Liver (tissue), 8 donors: ENCODE measurements at regions not wholly inside any gene's neighbourhood (a gene's known extent, or its start where the extent isn't known, plus 50 kb on each side); places are given as distances from the start of the nearest gene placed in this dataset.

ENCODE experiments used
- DNase-seq: peaks from one replicate; pipeline ENCODE4 v3.0.0-alpha.2; 2017; ENCODE audit warnings: low spot score
- H3K27ac ChIP-seq, 2 donors: one replicate each; pipeline ENCODE4 v1.7.0; 2013; ENCODE audit warnings: inconsistent platforms in 2 of 2, low read length in 2 of 2, control low read depth in 1 of 2, low read depth in 1 of 2, mild to moderate bottlenecking in 1 of 2
- H3K27me3 ChIP-seq, 4 donors: one replicate each; pipeline versions ENCODE4 v1.6.1 to v1.7.0; 2013; ENCODE audit warnings: low read length in 3 of 4, inconsistent platforms in 1 of 4, mild to moderate bottlenecking in 1 of 4, moderate library complexity in 1 of 4; ENCODE audit not compliant: control insufficient read depth in 4 of 4, insufficient read depth in 4 of 4
- H3K36me3 ChIP-seq, 4 donors: one replicate each; pipeline versions ENCODE4 v1.6.1 to v1.7.0; 2013; ENCODE audit warnings: low read length in 3 of 4, mild to moderate bottlenecking in 3 of 4, low read depth in 1 of 4, moderate library complexity in 1 of 4; ENCODE audit not compliant: control insufficient read depth in 4 of 4, insufficient read depth in 3 of 4
- H3K4me1 ChIP-seq, 4 donors: one replicate each; pipeline versions ENCODE4 v1.6.1 to v1.7.0; 2013; ENCODE audit warnings: low read length in 3 of 4, mild to moderate bottlenecking in 3 of 4, moderate library complexity in 1 of 4; ENCODE audit not compliant: control insufficient read depth in 4 of 4, insufficient read depth in 4 of 4
- H3K4me3 ChIP-seq, 3 donors: one replicate each; pipeline versions ENCODE4 v1.6.1 to v1.7.0; 2013; ENCODE audit warnings: low read length in 3 of 3, control low read depth in 1 of 3, low read depth in 1 of 3, mild to moderate bottlenecking in 1 of 3
- H3K9ac ChIP-seq, 2 donors: one replicate each; pipeline ENCODE4 v1.7.0; 2013; ENCODE audit warnings: low read length in 2 of 2, mild to moderate bottlenecking in 2 of 2, moderate library complexity in 2 of 2, control low read depth in 1 of 2, low read depth in 1 of 2
- H3K9me3 ChIP-seq, 4 donors: one replicate each; pipeline versions ENCODE4 v1.6.1 to v1.7.0; 2013; ENCODE audit warnings: low read length in 3 of 4; ENCODE audit not compliant: control insufficient read depth in 4 of 4
- ATF3 ChIP-seq: IDR thresholded peaks from 2 replicates; pipeline ENCODE4 v1.6.1; 2016; ENCODE audit warnings: antibody characterized with exemption
- CTCF ChIP-seq: fragments of 150-350 bp; IDR thresholded peaks from 2 replicates; pipeline ENCODE4 v1.5.1; 2017; ENCODE audit warnings: improper control_type of control experiment, low read depth, low read length; ENCODE audit not compliant: missing input control
- EGR1 ChIP-seq, 2 donors: IDR thresholded peaks; 2 replicates each; pipeline ENCODE4 v1.6.1; 2016 to 2018; ENCODE audit warnings: antibody characterized with exemption in 2 of 2, low read depth in 2 of 2
- FOXA2 ChIP-seq: IDR thresholded peaks from 2 replicates; pipeline ENCODE4 v1.6.1; 2016; ENCODE audit warnings: antibody characterized with exemption
- GABPA ChIP-seq, 2 donors: IDR thresholded peaks in 1 of 2; conservative IDR thresholded peaks in 1 of 2; 2 replicates each; pipeline ENCODE4 v1.6.1; 2016; ENCODE audit warnings: antibody characterized with exemption in 2 of 2, mild to moderate bottlenecking in 1 of 2, moderate library complexity in 1 of 2
- HNF4A ChIP-seq, 2 donors: conservative IDR thresholded peaks; 2 replicates each; pipeline ENCODE4 v1.6.1; 2016; ENCODE audit warnings: antibody characterized with exemption in 2 of 2, mild to moderate bottlenecking in 2 of 2
- HNF4G ChIP-seq: IDR thresholded peaks from 2 replicates; pipeline ENCODE4 v1.6.1; 2016; ENCODE audit warnings: antibody characterized with exemption
- JUND ChIP-seq, 2 donors: IDR thresholded peaks; 2 replicates each; pipeline ENCODE4 v1.6.1; 2016; ENCODE audit warnings: antibody characterized with exemption in 2 of 2
- MAX ChIP-seq: IDR thresholded peaks from 2 replicates; pipeline ENCODE4 v1.6.1; 2016; ENCODE audit warnings: antibody characterized with exemption
- NR2F2 ChIP-seq: IDR thresholded peaks from 2 replicates; pipeline ENCODE4 v1.6.1; 2016; ENCODE audit warnings: antibody characterized with exemption
- RAD21 ChIP-seq, 2 donors: IDR thresholded peaks; 2 replicates each; pipeline ENCODE4 v1.6.1; 2016; ENCODE audit warnings: antibody characterized with exemption in 2 of 2, mild to moderate bottlenecking in 2 of 2
- RXRA ChIP-seq, 2 donors: IDR thresholded peaks; 2 replicates each; pipeline ENCODE4 v1.6.1; 2017 to 2018; ENCODE audit warnings: antibody characterized with exemption in 2 of 2, mild to moderate bottlenecking in 1 of 2
- SP1 ChIP-seq: IDR thresholded peaks from 2 replicates; pipeline ENCODE4 v1.6.1; 2018; ENCODE audit warnings: antibody characterized with exemption, mild to moderate bottlenecking
- TAF1 ChIP-seq: conservative IDR thresholded peaks from 2 replicates; pipeline ENCODE4 v1.6.1; 2016; ENCODE audit warnings: antibody characterized with exemption, mild to moderate bottlenecking
- ZBTB33 ChIP-seq: IDR thresholded peaks from 2 replicates; pipeline ENCODE4 v1.6.1; 2016; ENCODE audit warnings: antibody characterized with exemption
- WGBS: extraction: QIAGEN DNeasy Blood & Tissue Kit; methylation state at CpG from one replicate; pipeline ENCODE4 v1.1.7; 2013; 5-methylcytosine and 5-hydroxymethylcytosine counted together
- TF ChIP-seq, protein P1 (sequence below): IDR thresholded peaks from 2 replicates; pipeline ENCODE4 v1.6.1; 2016; ENCODE audit warnings: antibody characterized with exemption, mild to moderate bottlenecking
- donor health status: healthy.
- donor health status: healthy.
- donor health status: healthy.
- donor health status: healthy.
- donor health status: healthy.

DNA sequence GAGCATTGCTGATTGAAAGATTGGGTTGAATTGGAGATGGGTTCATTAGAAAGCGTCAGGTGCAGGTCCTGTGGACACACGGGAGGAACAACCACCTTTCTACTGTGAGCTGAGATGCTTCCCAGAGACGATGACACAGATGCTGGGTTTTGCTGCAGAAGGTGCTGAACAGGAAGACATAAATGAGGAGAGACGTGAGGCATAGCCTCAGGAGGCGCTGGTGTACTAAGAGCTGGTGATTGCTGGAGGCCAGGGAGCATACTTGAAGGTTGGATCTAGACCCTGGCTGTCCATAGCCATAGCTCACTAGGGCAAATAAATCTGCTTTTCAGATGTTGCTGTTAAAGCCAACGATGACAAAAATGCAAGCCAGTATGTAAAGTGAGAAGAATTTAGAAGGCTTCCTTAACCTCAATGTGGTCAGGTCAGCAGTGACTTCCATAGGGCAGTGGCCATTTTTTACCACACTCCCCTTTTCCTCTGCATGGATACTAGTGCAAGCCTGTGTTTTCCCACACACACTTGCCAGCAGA is 153.7 kb downstream of the SOX11 start:
- Histone ChIP-seq H3K36me3 (no peaks in the 10 kb centered on the region), H3K4me3 (no peak overlapping the region), H3K9me3 (no peaks in the 10 kb centered on the region), H3K4me1 (no peaks in the 10 kb centered on the region), H3K9ac (no peak overlapping the region), H3K27ac (no peak overlapping the region), H3K27me3 (no peaks in the 10 kb centered on the region)
- TF ChIP-seq SP1 (no peak), HNF4G (no peak), NR2F2 (no peak), GABPA (IDR thresholded peaks at IDR 0.05 in 1 of 2, conservative IDR thresholded peaks at IDR 0.05 in 1 of 2) (no peak), RXRA (IDR thresholded peaks at IDR 0.05) (no peak), TAF1 (no peak), CTCF (no peak), HNF4A (conservative IDR thresholded peaks at IDR 0.05) (no peak), ATF3 (no peak), JUND (IDR thresholded peaks at IDR 0.05) (no peak), MAX (no peak), ZBTB33 (no peak)
- TF ChIP-seq, protein P1, sequence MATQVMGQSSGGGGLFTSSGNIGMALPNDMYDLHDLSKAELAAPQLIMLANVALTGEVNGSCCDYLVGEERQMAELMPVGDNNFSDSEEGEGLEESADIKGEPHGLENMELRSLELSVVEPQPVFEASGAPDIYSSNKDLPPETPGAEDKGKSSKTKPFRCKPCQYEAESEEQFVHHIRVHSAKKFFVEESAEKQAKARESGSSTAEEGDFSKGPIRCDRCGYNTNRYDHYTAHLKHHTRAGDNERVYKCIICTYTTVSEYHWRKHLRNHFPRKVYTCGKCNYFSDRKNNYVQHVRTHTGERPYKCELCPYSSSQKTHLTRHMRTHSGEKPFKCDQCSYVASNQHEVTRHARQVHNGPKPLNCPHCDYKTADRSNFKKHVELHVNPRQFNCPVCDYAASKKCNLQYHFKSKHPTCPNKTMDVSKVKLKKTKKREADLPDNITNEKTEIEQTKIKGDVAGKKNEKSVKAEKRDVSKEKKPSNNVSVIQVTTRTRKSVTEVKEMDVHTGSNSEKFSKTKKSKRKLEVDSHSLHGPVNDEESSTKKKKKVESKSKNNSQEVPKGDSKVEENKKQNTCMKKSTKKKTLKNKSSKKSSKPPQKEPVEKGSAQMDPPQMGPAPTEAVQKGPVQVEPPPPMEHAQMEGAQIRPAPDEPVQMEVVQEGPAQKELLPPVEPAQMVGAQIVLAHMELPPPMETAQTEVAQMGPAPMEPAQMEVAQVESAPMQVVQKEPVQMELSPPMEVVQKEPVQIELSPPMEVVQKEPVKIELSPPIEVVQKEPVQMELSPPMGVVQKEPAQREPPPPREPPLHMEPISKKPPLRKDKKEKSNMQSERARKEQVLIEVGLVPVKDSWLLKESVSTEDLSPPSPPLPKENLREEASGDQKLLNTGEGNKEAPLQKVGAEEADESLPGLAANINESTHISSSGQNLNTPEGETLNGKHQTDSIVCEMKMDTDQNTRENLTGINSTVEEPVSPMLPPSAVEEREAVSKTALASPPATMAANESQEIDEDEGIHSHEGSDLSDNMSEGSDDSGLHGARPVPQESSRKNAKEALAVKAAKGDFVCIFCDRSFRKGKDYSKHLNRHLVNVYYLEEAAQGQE: no peak
- WGBS: 62% methylated on average over 6 of the region's 6 CpGs
- no peak for DNase-seq

- H3K4me1 ChIP-seq: no peaks in the 10 kb centered on the region
- H3K27ac ChIP-seq: no peak overlapping the region
- H3K36me3 ChIP-seq: no peaks in the 10 kb centered on the region
- WGBS: 89% methylated on average over 7 of the region's 7 CpGs
- H3K9me3 ChIP-seq: no peaks in the 10 kb centered on the region
- no peaks in the 10 kb centered on the region for H3K27me3 ChIP-seq
- no peak overlapping the region for H3K9ac ChIP-seq
- TF ChIP-seq HNF4G (no peak), SP1 (no peak), CTCF (no peak), EGR1 (IDR thresholded peaks at IDR 0.05; ENCODE audit: low read depth in 2 of 2) (no peak), RXRA (IDR thresholded peaks at IDR 0.05) (no peak), FOXA2 (no peak), MAX (no peak), NR2F2 (no peak), ATF3 (no peak), RAD21 (IDR thresholded peaks at IDR 0.05) (no peak)
- TF ChIP-seq, protein P1: no peak
- H3K4me3 ChIP-seq: no peak overlapping the region
- DNase-seq: no peak
Observed at GRCh38 chr2:5846881-5847280, 154.7 kb downstream of the SOX11 start.
